Activated T-helper 2 cell treated with anti-CD3 and anti-CD28 coated beads, Interferon-gamma antibody, Interleukin-2, Interleukin-4, amounts not matched to agents 10 μg/mL and 5 μg/mL and 100 μg/mL, durations not matched to agents 14 hours and 24 hours and 36 hours (primary cell): ENCODE measurements at regions not wholly inside any gene's neighbourhood (a gene's known extent, or its start where the extent isn't known, plus 50 kb on each side); places are given as distances from the start of the nearest gene placed in this dataset.

Source experiments
- DNase-seq: peaks from one replicate; pipeline ENCODE4 v3.0.0; 2021; ENCODE audit warnings: low spot score
- H3K27ac Mint-ChIP-seq: one replicate; pipeline ENCODE4 v1.8.0; 2021; ENCODE audit warnings: mixed read lengths
- H3K27me3 Mint-ChIP-seq: one replicate; pipeline ENCODE4 v1.8.0; 2021; ENCODE audit warnings: low read depth, mixed read lengths
- H3K36me3 Mint-ChIP-seq: one replicate; pipeline ENCODE4 v1.8.0; 2021; ENCODE audit warnings: low read depth, mixed read lengths
- H3K4me1 Mint-ChIP-seq: one replicate; pipeline ENCODE4 v1.8.0; 2021; ENCODE audit warnings: low read depth, mixed read lengths
- H3K4me3 Mint-ChIP-seq: one replicate; pipeline ENCODE4 v1.8.0; 2021; ENCODE audit warnings: low read depth, mild to moderate bottlenecking, moderate library complexity, mixed read lengths
- H3K9me3 Mint-ChIP-seq: one replicate; pipeline ENCODE4 v1.8.0; 2021; ENCODE audit warnings: mixed read lengths
- intact Hi-C: fragments of 100-400 bp; cut with micrococcal nuclease; formaldehyde crosslinking; loops from one replicate; pipeline ENCODE4 v1.15.1; 2023

GRCh38 chr6:44625996-44626395, 238.5 kb downstream of the CDC5L start:
- intact Hi-C loops, result loop anchor here (10.0 kb wide), 1 partner anchor 151 kb away; no protein-coding TSS in a partner anchor
- Mint-ChIP-seq H3K36me3 (no peaks in the 10 kb centered on the region), H3K4me1 (peaks cover 26% of the 10 kb centered on the region), H3K4me3 (no peak overlapping the region), H3K27ac (no peak overlapping the region), H3K9me3 (no peaks in the 10 kb centered on the region), H3K27me3 (peaks cover 3% of the 10 kb centered on the region)
- DNase-seq, result no peak

- intact Hi-C loops, result loop anchor here (10.0 kb wide), 1 partner anchor 152 kb away; no protein-coding TSS in a partner anchor
- no peaks in the 10 kb centered on the region for H3K9me3 Mint-ChIP-seq
- H3K27me3 Mint-ChIP-seq, result no peaks in the 10 kb centered on the region
- no peak for DNase-seq
- H3K27ac Mint-ChIP-seq, result no peak overlapping the region
- H3K4me3 Mint-ChIP-seq, result no peak overlapping the region
- peaks cover 26% of the 10 kb centered on the region for H3K4me1 Mint-ChIP-seq
- H3K36me3 Mint-ChIP-seq, result no peaks in the 10 kb centered on the region
Measured at GRCh38 chr6:44626616-44627015, 239.1 kb downstream of the CDC5L start.

- no peak overlapping the region for H3K4me3 Mint-ChIP-seq
- peak overlapping the region; percentile 73 for H3K27ac Mint-ChIP-seq
- intact Hi-C loops, result loop anchor here (10.0 kb wide), 1 partner anchor 152 kb away; no protein-coding TSS in a partner anchor
- H3K9me3 Mint-ChIP-seq, result no peaks in the 10 kb centered on the region
- H3K4me1 Mint-ChIP-seq, result peaks cover 26% of the 10 kb centered on the region
- DNase-seq, result peak; percentile 11
- H3K36me3 Mint-ChIP-seq, result no peaks in the 10 kb centered on the region
- no peaks in the 10 kb centered on the region for H3K27me3 Mint-ChIP-seq
Measured at GRCh38 chr6:44627091-44627882, 239.8 kb downstream of the CDC5L start.

GRCh38 chr6:44627883-44628271, 240.4 kb downstream of the CDC5L start:
- Mint-ChIP-seq H3K27me3 (no peaks in the 10 kb centered on the region), H3K9me3 (no peaks in the 10 kb centered on the region), H3K4me3 (no peak overlapping the region), H3K36me3 (no peaks in the 10 kb centered on the region), H3K4me1 (peaks cover 26% of the 10 kb centered on the region), H3K27ac (no peak overlapping the region)
- intact Hi-C loops, result loop anchor here (10.0 kb wide), 1 partner anchor 153 kb away; no protein-coding TSS in a partner anchor
- DNase-seq, result no peak

- no peaks in the 10 kb centered on the region for H3K9me3 Mint-ChIP-seq
- H3K4me1 Mint-ChIP-seq, result peaks cover 23% of the 10 kb centered on the region
- no peak for DNase-seq
- no peak overlapping the region for H3K27ac Mint-ChIP-seq
- H3K27me3 Mint-ChIP-seq, result no peaks in the 10 kb centered on the region
- intact Hi-C loops, result loop anchor here (10.0 kb wide), 1 partner anchor 154 kb away; no protein-coding TSS in a partner anchor
- no peaks in the 10 kb centered on the region for H3K36me3 Mint-ChIP-seq
- H3K4me3 Mint-ChIP-seq, result no peak overlapping the region
Measured at GRCh38 chr6:44628347-44628746, 240.8 kb downstream of the CDC5L start.

GRCh38 chr6:44629636-44630035, 242.1 kb downstream of the CDC5L start:
- H3K4me1 Mint-ChIP-seq, result peaks cover 16% of the 10 kb centered on the region
- H3K9me3 Mint-ChIP-seq, result no peaks in the 10 kb centered on the region
- H3K27me3 Mint-ChIP-seq, result no peaks in the 10 kb centered on the region
- DNase-seq, result no peak
- H3K36me3 Mint-ChIP-seq, result no peaks in the 10 kb centered on the region
- H3K4me3 Mint-ChIP-seq, result no peak overlapping the region
- no peak overlapping the region for H3K27ac Mint-ChIP-seq
- intact Hi-C loops, result loop anchor here (10.0 kb wide), 1 partner anchor 155 kb away; no protein-coding TSS in a partner anchor

- no peak overlapping the region for H3K4me3 Mint-ChIP-seq
- H3K27ac Mint-ChIP-seq, result no peak overlapping the region
- peaks cover under 1% of the 10 kb centered on the region for H3K27me3 Mint-ChIP-seq
- H3K4me1 Mint-ChIP-seq, result peaks cover 16% of the 10 kb centered on the region
- DNase-seq, result peak; percentile 22
- H3K9me3 Mint-ChIP-seq, result no peaks in the 10 kb centered on the region
- intact Hi-C loops, result no loop called here
- H3K36me3 Mint-ChIP-seq, result no peaks in the 10 kb centered on the region
Measured at GRCh38 chr6:44630125-44631028, 242.9 kb downstream of the CDC5L start.

GRCh38 chr6:44631968-44632367, 244.5 kb downstream of the CDC5L start:
- no peak for DNase-seq
- peaks cover 16% of the 10 kb centered on the region for H3K4me1 Mint-ChIP-seq
- no peak overlapping the region for H3K27ac Mint-ChIP-seq
- H3K36me3 Mint-ChIP-seq, result no peaks in the 10 kb centered on the region
- H3K4me3 Mint-ChIP-seq, result no peak overlapping the region
- peaks cover 4% of the 10 kb centered on the region for H3K27me3 Mint-ChIP-seq
- no peaks in the 10 kb centered on the region for H3K9me3 Mint-ChIP-seq
- intact Hi-C loops, result no loop called here

GRCh38 chr6:44634321-44634720, 246.8 kb downstream of the CDC5L start:
- Mint-ChIP-seq H3K4me3 (no peak overlapping the region), H3K27ac (no peak overlapping the region), H3K9me3 (peaks cover 10% of the 10 kb centered on the region), H3K36me3 (no peaks in the 10 kb centered on the region), H3K4me1 (peaks cover 8% of the 10 kb centered on the region), H3K27me3 (peaks cover 4% of the 10 kb centered on the region)
- DNase-seq, result no peak
- intact Hi-C loops, result no loop called here

- intact Hi-C loops, result no loop called here
- H3K9me3 Mint-ChIP-seq, result peaks cover 10% of the 10 kb centered on the region
- DNase-seq, result no peak
- no peak overlapping the region for H3K4me3 Mint-ChIP-seq
- no peak overlapping the region for H3K27ac Mint-ChIP-seq
- no peaks in the 10 kb centered on the region for H3K36me3 Mint-ChIP-seq
- peaks cover 5% of the 10 kb centered on the region for H3K4me1 Mint-ChIP-seq
- H3K27me3 Mint-ChIP-seq, result peaks cover 4% of the 10 kb centered on the region
Measured at GRCh38 chr6:44635486-44635885, 248.0 kb downstream of the CDC5L start.

GRCh38 chr6:44636561-44637248, 249.2 kb downstream of the CDC5L start:
- Mint-ChIP-seq H3K27me3 (peaks cover 4% of the 10 kb centered on the region), H3K4me1 (peaks cover 11% of the 10 kb centered on the region), H3K4me3 (no peak overlapping the region)

GRCh38 chr6:44641344-44642031, 254.0 kb downstream of the CDC5L start:
- H3K4me1 Mint-ChIP-seq, result peaks cover 31% of the 10 kb centered on the region
- H3K9me3 Mint-ChIP-seq, result peaks cover 10% of the 10 kb centered on the region
- no peak for DNase-seq
- no peak overlapping the region for H3K4me3 Mint-ChIP-seq
- peak overlapping the region; percentile 91 for H3K27ac Mint-ChIP-seq
- H3K27me3 Mint-ChIP-seq, result no peaks in the 10 kb centered on the region
- no peaks in the 10 kb centered on the region for H3K36me3 Mint-ChIP-seq
- intact Hi-C loops, result loop anchor here (2.0 to 10.0 kb wide), 5 partner anchors 563 to 1281 kb away; no protein-coding TSS in a partner anchor

More at GRCh38 chr6:44636561-44637248, 249.2 kb downstream of the CDC5L start:
- Mint-ChIP-seq H3K9me3 (peaks cover 10% of the 10 kb centered on the region), H3K27ac (no peak overlapping the region), H3K36me3 (no peaks in the 10 kb centered on the region)
- intact Hi-C loops, result no loop called here
- DNase-seq, result no peak
